ENCODE measurements at regions not wholly inside any gene's neighbourhood (a gene's known extent, or its start where the extent isn't known, plus 50 kb on each side); places are given as distances from the start of the nearest gene placed in this dataset.

GRCh38 chr5:101969742-101970141 is 326.3 kb downstream of the SLCO4C1 start:
- Mint-ChIP-seq H3K27ac (no peak overlapping the region), H3K4me3 (no peak overlapping the region), H3K36me3 (ENCODE audit: insufficient read depth in 1 of 3, low read depth in 3 of 3) (0 out of 7 replicates have a peak, but pooled peaks cover 0 to 2% (median 0%) of the 10 kb centered on the region in 3 experiments), H3K9me3 (no peaks in the 10 kb centered on the region; a peak in 1 of 5 replicates), H3K27me3 (ENCODE audit: low read depth) (no peaks in the 10 kb centered on the region; the same call in 1 of the 2 replicates), H3K4me1 (no peaks in the 10 kb centered on the region)
- no peak for DNase-seq
- Histone ChIP-seq H3K79me1 (ENCODE audit: insufficient read depth, low read depth, low read length, poor library complexity, severe bottlenecking) (no peaks in the 10 kb centered on the region), H2BK12ac (ENCODE audit: insufficient read length, low read depth, low read length) (no peak overlapping the region), H2BK20ac (ENCODE audit: low read depth, low read length, poor library complexity, severe bottlenecking) (no peak overlapping the region), H2BK15ac (ENCODE audit: low read depth, low read length) (no peak overlapping the region), H4K91ac (ENCODE audit: insufficient read length, low read depth, low read length) (no peak overlapping the region), H3K27me3 (ENCODE audit: insufficient read depth, low read length) (no peaks in the 10 kb centered on the region), H4K5ac (ENCODE audit: insufficient read length, low read depth, low read length) (no peak overlapping the region), H3K4ac (ENCODE audit: low read depth, low read length) (no peak overlapping the region), H2BK120ac (ENCODE audit: low read depth, low read length, poor library complexity, severe bottlenecking) (no peak overlapping the region), H3K4me1 (ENCODE audit: insufficient read depth, low read length) (no peaks in the 10 kb centered on the region), H3K23ac (ENCODE audit: insufficient read length, low read depth, low read length) (no peak overlapping the region), H4K8ac (replicated peaks; ENCODE audit: insufficient read length, low read depth, low read length) (no peak overlapping the region), H2AK5ac (ENCODE audit: insufficient read length, low read length) (no peak overlapping the region), H3T11ph (ENCODE audit: low read length) (no peak overlapping the region), H3K9ac (ENCODE audit: extremely low read depth, insufficient read length, low read length) (no peak overlapping the region), H3K9me3 (ENCODE audit: control insufficient read depth, low read depth, low read length) (no peaks in the 10 kb centered on the region), H2AFZ (ENCODE audit: low read length) (no peak overlapping the region), H3K56ac (ENCODE audit: insufficient read length, low read depth, low read length) (no peak overlapping the region), H3K79me2 (ENCODE audit: insufficient read depth, low read length) (no peaks in the 10 kb centered on the region), H3K18ac (ENCODE audit: insufficient read length, low read depth, low read length) (no peak overlapping the region), H3K4me2 (ENCODE audit: insufficient read depth, insufficient read length, low read length) (no peak overlapping the region), H2BK5ac (ENCODE audit: insufficient read length, low read length) (no peak overlapping the region), H3K27ac (ENCODE audit: insufficient read length, low read depth, low read length) (no peak overlapping the region), H4K20me1 (ENCODE audit: control insufficient read depth, insufficient read depth, insufficient read length) (no peaks in the 10 kb centered on the region), H3K23me2 (ENCODE audit: insufficient read length, low read depth, low read length, poor library complexity, severe bottlenecking) (no peaks in the 10 kb centered on the region), H3K14ac (ENCODE audit: insufficient read depth, low read length) (no peak overlapping the region)
- TF ChIP-seq CTCF (conservative IDR thresholded peaks at IDR 0.05): no peak
- no CpG with 5 or more reads among the region's 1 CpG for WGBS (ENCODE audit: extremely low coverage, insufficient read length, low lambda C conversion rate)

All from H9 (cell line).